SK-N-SH (cell line): ENCODE measurements at regions not wholly inside any gene's neighbourhood (a gene's known extent, or its start where the extent isn't known, plus 50 kb on each side); places are given as distances from the start of the nearest gene placed in this dataset.

Source experiments
- RCOR1 ChIP-seq: fragments of 150-350 bp; IDR thresholded peaks from 2 replicates; pipeline ENCODE4 v1.6.1; 2017; ENCODE audit warnings: antibody characterized with exemption, low read length
- REST ChIP-seq: IDR thresholded peaks from 2 replicates; pipeline ENCODE4 v1.6.1; 2012; ENCODE audit warnings: mild to moderate bottlenecking, low read depth, low read length, moderate library complexity

- TF ChIP-seq REST (no peak), RCOR1 (no peak)
Measured at GRCh38 chr7:17042211-17042610, 160.4 kb upstream of the AGR3 start.
